Activated T-helper 1 cell treated with anti-CD3 and anti-CD28 coated beads, Interleukin-12 subunit alpha, Interleukin-12 subunit beta, Interleukin-2, Interleukin-4 antibody, amounts not matched to agents 30 ng/mL and 10 ng/mL and 1 ng/mL, durations not matched to agents 14 hours and 24 hours and 36 hours (primary cell): ENCODE measurements at regions not wholly inside any gene's neighbourhood (a gene's known extent, or its start where the extent isn't known, plus 50 kb on each side); places are given as distances from the start of the nearest gene placed in this dataset.

ENCODE experiments used
- DNase-seq: peaks from one replicate; pipeline ENCODE4 v3.0.0; 2021; ENCODE audit warnings: low spot score
- H3K27ac Mint-ChIP-seq: one replicate; pipeline ENCODE4 v1.8.0; 2021; ENCODE audit warnings: mild to moderate bottlenecking, mixed read lengths
- H3K27me3 Mint-ChIP-seq: one replicate; pipeline ENCODE4 v1.8.0; 2022; ENCODE audit warnings: mild to moderate bottlenecking, moderate library complexity, mixed read lengths; ENCODE audit not compliant: insufficient read depth
- H3K36me3 Mint-ChIP-seq: one replicate; pipeline ENCODE4 v1.8.0; 2021; ENCODE audit warnings: low read depth, mixed read lengths
- H3K4me1 Mint-ChIP-seq: one replicate; pipeline ENCODE4 v1.8.0; 2021; ENCODE audit warnings: low read depth, mixed read lengths
- H3K4me3 Mint-ChIP-seq: one replicate; pipeline ENCODE4 v1.8.0; 2021; ENCODE audit warnings: mild to moderate bottlenecking, moderate library complexity, mixed read lengths
- H3K9me3 Mint-ChIP-seq: one replicate; pipeline ENCODE4 v1.8.0; 2021; ENCODE audit warnings: mixed read lengths
- intact Hi-C: fragments of 100-400 bp; cut with micrococcal nuclease; formaldehyde crosslinking; loops from one replicate; pipeline ENCODE4 v1.15.1; 2024

GRCh38 chr20:22308934-22309333, 275.4 kb downstream of the FOXA2 start:
- Mint-ChIP-seq H3K36me3 (no peaks in the 10 kb centered on the region), H3K9me3 (no peaks in the 10 kb centered on the region), H3K27me3 (peaks cover 3% of the 10 kb centered on the region), H3K27ac (no peak overlapping the region), H3K4me3 (no peak overlapping the region), H3K4me1 (no peaks in the 10 kb centered on the region)
- intact Hi-C loops, result no loop called here
- DNase-seq, result no peak

DNA sequence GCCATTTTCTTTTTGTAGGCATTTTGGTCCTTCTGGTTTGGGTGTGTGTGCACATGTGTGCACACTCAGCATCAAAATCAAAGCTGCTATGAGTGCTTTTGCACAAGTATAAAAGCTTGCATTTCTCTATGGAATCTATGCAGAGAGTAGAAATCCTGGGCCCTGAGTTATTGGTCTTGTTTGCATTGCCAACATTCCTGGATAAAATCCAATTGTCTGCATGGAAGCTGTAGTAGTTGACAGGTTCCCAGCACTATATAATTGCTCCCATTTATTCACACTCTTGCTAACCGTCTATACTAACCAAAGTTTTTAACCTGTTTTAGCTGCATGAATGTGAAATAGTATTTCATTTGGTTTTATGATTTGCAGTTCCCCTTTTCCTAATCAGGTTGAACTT, 277.0 kb downstream of the FOXA2 start:
- DNase-seq, result no peak
- Mint-ChIP-seq H3K27me3 (no peaks in the 10 kb centered on the region), H3K27ac (no peak overlapping the region), H3K36me3 (no peaks in the 10 kb centered on the region), H3K4me1 (no peaks in the 10 kb centered on the region), H3K9me3 (no peaks in the 10 kb centered on the region), H3K4me3 (no peak overlapping the region)
- intact Hi-C loops, result no loop called here

DNA sequence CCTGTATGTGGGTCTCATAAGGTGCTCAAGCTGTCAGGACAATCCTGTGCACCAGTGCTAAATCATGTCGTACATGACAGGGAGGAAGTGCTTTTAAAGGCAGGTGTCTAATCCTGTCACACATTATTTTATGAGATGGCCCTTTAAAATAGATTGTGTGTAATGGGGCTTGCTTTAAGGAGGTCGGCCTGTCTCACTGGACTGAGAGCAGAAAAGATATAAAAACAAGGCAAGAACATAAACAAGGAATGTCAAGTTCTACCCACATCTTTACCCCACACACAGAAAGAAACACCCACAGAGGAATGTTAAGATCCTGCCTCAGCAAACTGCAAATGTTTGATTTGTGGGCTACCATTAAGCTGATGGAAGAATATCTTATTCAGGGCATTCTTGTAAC, 279.0 kb downstream of the FOXA2 start:
- Mint-ChIP-seq H3K36me3 (no peaks in the 10 kb centered on the region), H3K9me3 (no peaks in the 10 kb centered on the region), H3K27me3 (no peaks in the 10 kb centered on the region), H3K27ac (no peak overlapping the region), H3K4me3 (no peak overlapping the region), H3K4me1 (no peaks in the 10 kb centered on the region)
- no peak for DNase-seq
- intact Hi-C loops, result no loop called here

- no peaks in the 10 kb centered on the region for H3K27me3 Mint-ChIP-seq
- H3K9me3 Mint-ChIP-seq, result no peaks in the 10 kb centered on the region
- H3K36me3 Mint-ChIP-seq, result no peaks in the 10 kb centered on the region
- no peaks in the 10 kb centered on the region for H3K4me1 Mint-ChIP-seq
- no peak overlapping the region for H3K4me3 Mint-ChIP-seq
- DNase-seq, result no peak
- intact Hi-C loops, result no loop called here
- no peak overlapping the region for H3K27ac Mint-ChIP-seq
Measured at GRCh38 chr20:22303523-22303922, 280.8 kb downstream of the FOXA2 start.

GRCh38 chr20:22302039-22302438, 282.3 kb downstream of the FOXA2 start:
- Mint-ChIP-seq H3K4me3 (no peak overlapping the region), H3K27me3 (no peaks in the 10 kb centered on the region), H3K27ac (no peak overlapping the region), H3K4me1 (no peaks in the 10 kb centered on the region), H3K36me3 (no peaks in the 10 kb centered on the region), H3K9me3 (no peaks in the 10 kb centered on the region)
- intact Hi-C loops, result no loop called here
- no peak for DNase-seq

DNA sequence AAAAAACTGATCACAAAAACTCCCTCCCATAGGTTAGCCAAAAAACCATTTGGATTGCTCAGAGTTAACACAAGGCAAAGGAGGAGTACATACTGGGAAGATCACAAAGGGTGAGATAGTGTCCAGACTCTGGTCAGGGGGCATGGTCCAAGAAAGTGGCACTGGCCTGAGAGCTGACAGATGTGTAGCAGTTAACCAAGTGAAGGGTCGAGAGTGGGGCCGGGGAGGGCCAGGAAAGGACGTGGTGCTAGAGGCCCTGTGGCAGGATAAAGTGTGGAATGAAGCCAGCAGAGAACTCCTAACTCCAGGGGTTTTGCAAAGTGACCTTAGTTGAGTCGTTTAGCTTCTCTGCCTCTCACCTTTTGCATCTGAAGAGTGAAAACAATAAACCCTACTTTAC, 290.5 kb downstream of the FOXA2 start:
- no peak for DNase-seq
- Mint-ChIP-seq H3K9me3 (peaks cover 7% of the 10 kb centered on the region), H3K27me3 (no peaks in the 10 kb centered on the region), H3K4me1 (no peaks in the 10 kb centered on the region), H3K4me3 (no peak overlapping the region), H3K27ac (no peak overlapping the region), H3K36me3 (no peaks in the 10 kb centered on the region)
- intact Hi-C loops, result no loop called here

GRCh38 chr20:22289442-22289841, 294.9 kb downstream of the FOXA2 start:
- Mint-ChIP-seq H3K36me3 (no peaks in the 10 kb centered on the region), H3K27me3 (no peaks in the 10 kb centered on the region), H3K9me3 (peaks cover 4% of the 10 kb centered on the region), H3K4me1 (no peaks in the 10 kb centered on the region), H3K4me3 (no peak overlapping the region), H3K27ac (no peak overlapping the region)
- intact Hi-C loops, result no loop called here
- no peak for DNase-seq

- no peak overlapping the region for H3K27ac Mint-ChIP-seq
- H3K27me3 Mint-ChIP-seq, result no peaks in the 10 kb centered on the region
- no peak overlapping the region for H3K4me3 Mint-ChIP-seq
- H3K9me3 Mint-ChIP-seq, result peaks cover 4% of the 10 kb centered on the region
- H3K4me1 Mint-ChIP-seq, result no peaks in the 10 kb centered on the region
- no peaks in the 10 kb centered on the region for H3K36me3 Mint-ChIP-seq
- intact Hi-C loops, result no loop called here
- DNase-seq, result no peak
Measured at GRCh38 chr20:22288957-22289356, 295.4 kb downstream of the FOXA2 start.

DNA sequence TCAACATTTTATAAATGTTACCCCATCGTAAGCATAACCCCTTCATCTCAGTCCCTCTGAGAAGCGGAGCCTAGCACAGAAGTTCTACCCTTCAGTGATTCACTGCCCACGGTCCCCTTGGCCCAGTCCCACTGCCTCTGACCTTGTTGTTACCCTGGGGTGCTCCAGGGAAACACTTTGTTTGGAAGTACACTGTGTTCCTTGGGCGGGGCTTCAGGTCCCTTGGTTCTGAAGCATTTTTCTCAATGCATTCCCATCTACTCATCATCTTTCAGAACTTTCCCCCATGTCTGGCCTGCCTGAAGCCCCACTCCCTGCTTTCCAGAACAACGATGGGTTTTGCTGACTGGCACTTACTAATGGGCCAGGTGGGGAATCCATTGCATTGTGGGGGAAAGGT, 296.2 kb downstream of the FOXA2 start:
- no peaks in the 10 kb centered on the region for H3K9me3 Mint-ChIP-seq
- H3K27ac Mint-ChIP-seq, result no peak overlapping the region
- no peak overlapping the region for H3K4me3 Mint-ChIP-seq
- H3K4me1 Mint-ChIP-seq, result no peaks in the 10 kb centered on the region
- DNase-seq, result no peak
- intact Hi-C loops, result no loop called here
- no peaks in the 10 kb centered on the region for H3K27me3 Mint-ChIP-seq
- H3K36me3 Mint-ChIP-seq, result no peaks in the 10 kb centered on the region

GRCh38 chr20:22285555-22285954, 298.8 kb downstream of the FOXA2 start:
- intact Hi-C loops, result no loop called here
- no peaks in the 10 kb centered on the region for H3K4me1 Mint-ChIP-seq
- H3K27me3 Mint-ChIP-seq, result no peaks in the 10 kb centered on the region
- H3K9me3 Mint-ChIP-seq, result no peaks in the 10 kb centered on the region
- no peak overlapping the region for H3K4me3 Mint-ChIP-seq
- no peak overlapping the region for H3K27ac Mint-ChIP-seq
- no peak for DNase-seq
- H3K36me3 Mint-ChIP-seq, result no peaks in the 10 kb centered on the region

- no peak overlapping the region for H3K27ac Mint-ChIP-seq
- no peaks in the 10 kb centered on the region for H3K27me3 Mint-ChIP-seq
- H3K9me3 Mint-ChIP-seq, result no peaks in the 10 kb centered on the region
- no peaks in the 10 kb centered on the region for H3K36me3 Mint-ChIP-seq
- H3K4me1 Mint-ChIP-seq, result no peaks in the 10 kb centered on the region
- no peak overlapping the region for H3K4me3 Mint-ChIP-seq
- intact Hi-C loops, result no loop called here
- no peak for DNase-seq
Measured at GRCh38 chr20:22282696-22283095, 301.7 kb downstream of the FOXA2 start.

DNA sequence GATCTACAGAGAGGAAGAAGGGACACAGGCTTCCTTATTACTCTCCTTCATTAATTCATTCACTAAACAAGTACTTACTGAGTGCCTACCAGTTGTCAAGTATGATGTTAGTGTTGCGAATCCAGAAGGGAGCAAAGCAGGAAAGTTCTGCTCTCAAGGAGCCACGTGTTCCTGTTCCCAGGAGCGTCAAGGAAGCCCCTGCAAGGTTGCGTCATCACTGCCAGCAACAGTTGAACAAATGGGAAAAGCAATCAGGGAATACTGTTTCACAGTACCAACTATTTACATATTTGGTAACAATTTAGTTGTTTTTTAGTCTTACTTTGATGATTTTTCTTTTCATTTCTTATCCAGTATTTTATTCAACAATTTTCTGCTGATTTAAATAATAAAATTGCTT, 310.0 kb downstream of the FOXA2 start:
- no peaks in the 10 kb centered on the region for H3K36me3 Mint-ChIP-seq
- intact Hi-C loops, result no loop called here
- no peak overlapping the region for H3K27ac Mint-ChIP-seq
- no peak overlapping the region for H3K4me3 Mint-ChIP-seq
- no peak for DNase-seq
- peaks cover 10% of the 10 kb centered on the region for H3K9me3 Mint-ChIP-seq
- no peaks in the 10 kb centered on the region for H3K4me1 Mint-ChIP-seq
- no peaks in the 10 kb centered on the region for H3K27me3 Mint-ChIP-seq

DNA sequence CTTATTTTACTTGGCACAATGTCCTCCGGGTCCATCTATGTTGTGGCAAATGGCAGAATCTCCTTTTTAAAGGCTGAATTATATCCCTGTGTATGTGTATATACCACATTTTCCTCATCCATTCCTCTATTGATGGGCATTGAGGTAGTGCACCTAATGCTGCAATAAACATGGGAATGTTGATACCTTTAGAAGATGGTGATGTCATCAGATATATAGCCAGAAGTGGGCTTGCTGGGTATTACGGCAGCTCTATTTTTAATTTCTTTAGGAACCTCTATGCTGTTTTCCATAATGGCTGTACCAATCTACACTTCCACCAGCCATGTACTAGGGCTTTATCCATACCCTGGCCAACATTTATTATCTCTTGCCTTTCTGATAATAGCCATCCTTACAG, 315.7 kb downstream of the FOXA2 start:
- no peak for DNase-seq
- H3K27me3 Mint-ChIP-seq, result no peaks in the 10 kb centered on the region
- no peak overlapping the region for H3K4me3 Mint-ChIP-seq
- peaks cover 5% of the 10 kb centered on the region for H3K9me3 Mint-ChIP-seq
- no peaks in the 10 kb centered on the region for H3K4me1 Mint-ChIP-seq
- no peaks in the 10 kb centered on the region for H3K36me3 Mint-ChIP-seq
- intact Hi-C loops, result no loop called here
- H3K27ac Mint-ChIP-seq, result no peak overlapping the region

DNA sequence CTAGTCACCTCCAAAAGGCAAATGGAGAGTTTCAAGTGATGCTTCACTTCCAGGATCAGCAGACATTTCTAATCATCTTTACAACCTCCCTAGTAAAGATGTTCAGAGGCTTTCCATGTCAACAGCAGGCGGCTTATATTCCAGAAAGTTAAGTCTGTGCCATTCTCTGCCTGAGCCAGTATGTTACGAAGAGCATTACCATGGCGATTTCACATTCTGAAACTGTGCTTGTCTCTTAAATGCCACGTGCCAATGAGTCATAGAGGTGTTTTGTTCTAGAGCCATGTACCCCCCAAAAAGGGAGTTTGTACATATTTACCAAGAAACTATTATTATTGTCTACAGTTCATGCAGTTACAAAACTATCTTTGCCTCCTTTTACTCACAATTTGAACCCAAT, 319.5 kb downstream of the FOXA2 start:
- DNase-seq, result no peak
- H3K36me3 Mint-ChIP-seq, result no peaks in the 10 kb centered on the region
- H3K4me1 Mint-ChIP-seq, result no peaks in the 10 kb centered on the region
- no peaks in the 10 kb centered on the region for H3K9me3 Mint-ChIP-seq
- H3K27ac Mint-ChIP-seq, result no peak overlapping the region
- no peaks in the 10 kb centered on the region for H3K27me3 Mint-ChIP-seq
- intact Hi-C loops, result no loop called here
- H3K4me3 Mint-ChIP-seq, result no peak overlapping the region
